GM12875 (cell line): ENCODE measurements at regions not wholly inside any gene's neighbourhood (a gene's known extent, or its start where the extent isn't known, plus 50 kb on each side); places are given as distances from the start of the nearest gene placed in this dataset.

Source experiments
- H3K4me3 ChIP-seq: one replicate; pipeline ENCODE4 v1.5.1; 2011; ENCODE audit warnings: low read depth, low read length, control low read depth
- CTCF ChIP-seq: IDR thresholded peaks from 2 replicates; pipeline ENCODE4 v1.5.1; 2011; ENCODE audit warnings: low read depth, mild to moderate bottlenecking, control low read depth, inconsistent platforms, low read length, moderate library complexity, borderline replicate concordance; ENCODE audit not compliant: insufficient read depth

GRCh38 chr9:1285526-1285925 is 235.4 kb downstream of the DMRT2 start:
- no peak for TF ChIP-seq CTCF
- no peak overlapping the region for H3K4me3 ChIP-seq

DNA sequence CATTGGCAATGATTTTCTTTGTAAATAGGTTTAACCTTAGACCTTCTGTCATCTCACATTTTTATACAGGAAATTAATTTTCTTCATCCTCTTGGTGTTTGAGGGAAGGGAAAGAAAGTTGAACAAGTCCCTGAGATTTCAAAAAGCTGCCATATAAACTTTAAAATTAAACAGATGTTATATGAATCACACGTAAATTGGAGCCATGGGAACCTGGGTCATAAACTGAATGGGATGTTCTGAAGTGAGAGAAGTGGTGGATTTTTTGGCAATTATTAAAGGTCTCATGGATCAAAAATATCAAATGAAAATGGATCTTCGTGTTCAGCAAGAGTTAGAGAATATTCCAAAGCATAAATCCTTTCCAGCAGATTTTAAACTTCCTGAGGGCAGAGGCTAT is 242.2 kb downstream of the DMRT2 start:
- no peak overlapping the region for H3K4me3 ChIP-seq
- TF ChIP-seq CTCF = no peak

- H3K4me3 ChIP-seq = no peak overlapping the region
- no peak for TF ChIP-seq CTCF
Observed at GRCh38 chr9:1294641-1295258, 244.6 kb downstream of the DMRT2 start.

DNA sequence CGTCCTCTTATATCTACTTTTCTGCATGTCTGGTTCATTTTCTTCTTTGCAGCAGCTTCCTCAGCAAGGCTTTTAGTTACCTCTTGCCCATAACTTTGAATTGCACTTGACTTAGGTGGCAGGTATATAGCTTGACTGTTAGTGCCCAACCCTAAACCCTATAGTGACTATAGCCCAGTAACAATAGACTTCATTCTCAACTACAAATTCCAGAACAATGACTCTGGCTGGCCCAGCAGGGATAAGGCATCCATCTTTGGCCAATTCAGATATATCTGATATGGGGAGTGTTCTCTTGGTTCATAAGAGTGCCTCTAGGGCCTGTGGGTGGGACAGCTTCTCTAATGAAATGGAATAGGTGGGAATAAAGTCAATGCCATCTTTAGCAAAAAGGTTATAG is 246.2 kb downstream of the DMRT2 start:
- H3K4me3 ChIP-seq = no peak overlapping the region
- no peak for TF ChIP-seq CTCF

DNA sequence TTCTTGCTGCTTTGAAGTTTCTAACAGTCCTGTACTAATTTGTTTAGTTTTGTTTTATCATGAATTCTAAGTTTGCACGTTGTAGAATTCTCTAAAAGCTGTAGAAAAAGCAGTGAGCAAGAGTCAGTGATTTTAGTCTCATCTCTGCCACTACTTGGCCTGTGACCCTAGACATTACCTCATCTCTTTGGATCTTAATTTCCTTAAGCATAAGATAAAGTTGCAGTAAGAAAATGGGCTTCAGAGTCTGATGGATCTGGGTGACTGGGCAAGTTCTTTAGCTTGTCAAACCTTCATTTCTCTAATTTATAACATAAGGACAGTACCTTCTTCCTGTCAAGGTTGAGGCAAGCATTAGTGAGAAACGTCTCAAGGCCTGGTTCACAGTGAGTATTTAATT is 247.9 kb downstream of the DMRT2 start:
- no peak for TF ChIP-seq CTCF
- no peak overlapping the region for H3K4me3 ChIP-seq

GRCh38 chr9:1300941-1301340 is 250.8 kb downstream of the DMRT2 start:
- no peak overlapping the region for H3K4me3 ChIP-seq
- no peak for TF ChIP-seq CTCF

GRCh38 chr9:1303932-1304331 is 253.8 kb downstream of the DMRT2 start:
- no peak overlapping the region for H3K4me3 ChIP-seq
- no peak for TF ChIP-seq CTCF
